GM19463 (cell line): ENCODE measurements at regions not wholly inside any gene's neighbourhood (a gene's known extent, or its start where the extent isn't known, plus 50 kb on each side); places are given as distances from the start of the nearest gene placed in this dataset.
"Not testable (repeated sequence)": the region's sequence is repeated elsewhere in the genome, so short reads cannot be mapped to it uniquely, and the experiment has no call there.

Source experiments
- ATAC-seq: cut with Tn5 transposase; IDR thresholded peaks from one replicate; pipeline ENCODE4 v1.9.1; 2021; ENCODE audit warnings: mild to moderate bottlenecking, moderate library complexity; ENCODE audit not compliant: unreplicated experiment

- no peak for ATAC-seq
Measured at GRCh38 chr5:13356226-13356625, 588.3 kb downstream of the DNAH5 start.

GRCh38 chr5:13354611-13355010 lies 589.9 kb downstream of the DNAH5 start:
- ATAC-seq, result no peak

- no peak for ATAC-seq
Measured at GRCh38 chr5:13350767-13351166, 593.7 kb downstream of the DNAH5 start.

- no peak for ATAC-seq
Measured at GRCh38 chr5:13348568-13348967, 595.9 kb downstream of the DNAH5 start.

- ATAC-seq, result no peak
Measured at GRCh38 chr5:13346401-13346800, 598.1 kb downstream of the DNAH5 start.

- no peak for ATAC-seq
Measured at GRCh38 chr5:13339093-13339492, 605.4 kb downstream of the DNAH5 start.

GRCh38 chr5:13335026-13335425 lies 609.5 kb downstream of the DNAH5 start:
- not testable (repeated sequence) for ATAC-seq

- ATAC-seq, result no peak
Measured at GRCh38 chr5:13331585-13331984, 612.9 kb downstream of the DNAH5 start.

- ATAC-seq, result no peak
Measured at GRCh38 chr5:13328316-13328715, 616.2 kb downstream of the DNAH5 start.

GRCh38 chr5:13325765-13326164 lies 618.7 kb downstream of the DNAH5 start:
- no peak for ATAC-seq

GRCh38 chr5:13322769-13323168 lies 621.7 kb downstream of the DNAH5 start:
- no peak for ATAC-seq

- no peak for ATAC-seq
Measured at GRCh38 chr5:13317654-13318053, 626.8 kb downstream of the DNAH5 start.

GRCh38 chr5:13316176-13316575 lies 628.3 kb downstream of the DNAH5 start:
- no peak for ATAC-seq

- no peak for ATAC-seq
Measured at GRCh38 chr5:13307480-13307879, 637.0 kb downstream of the DNAH5 start.

GRCh38 chr5:13303445-13303844 lies 641.0 kb downstream of the DNAH5 start:
- ATAC-seq, result no peak

- no peak for ATAC-seq
Measured at GRCh38 chr5:13278811-13279210, 665.7 kb downstream of the DNAH5 start.

GRCh38 chr5:13278148-13278547 lies 666.3 kb downstream of the DNAH5 start:
- ATAC-seq, result no peak

- ATAC-seq, result no peak
Measured at GRCh38 chr5:13276156-13276555, 668.3 kb downstream of the DNAH5 start.

GRCh38 chr5:13263701-13264100 lies 680.8 kb downstream of the DNAH5 start:
- no peak for ATAC-seq

GRCh38 chr5:13253111-13253510 lies 691.4 kb downstream of the DNAH5 start:
- no peak for ATAC-seq

GRCh38 chr5:13252699-13253098 lies 691.8 kb downstream of the DNAH5 start:
- no peak for ATAC-seq

- no peak for ATAC-seq
Measured at GRCh38 chr5:13251623-13252376, 692.7 kb downstream of the DNAH5 start.
